NCI-H2029 treated with DMSO at 0.1 percent for 48 hours (cell line): ENCODE measurements at regions not wholly inside any gene's neighbourhood (a gene's known extent, or its start where the extent isn't known, plus 50 kb on each side); places are given as distances from the start of the nearest gene placed in this dataset.

Source experiments
- DNase-seq: peaks from one replicate; lab custom pipeline; 2025; lab: John Stamatoyannopoulos, UW

DNA sequence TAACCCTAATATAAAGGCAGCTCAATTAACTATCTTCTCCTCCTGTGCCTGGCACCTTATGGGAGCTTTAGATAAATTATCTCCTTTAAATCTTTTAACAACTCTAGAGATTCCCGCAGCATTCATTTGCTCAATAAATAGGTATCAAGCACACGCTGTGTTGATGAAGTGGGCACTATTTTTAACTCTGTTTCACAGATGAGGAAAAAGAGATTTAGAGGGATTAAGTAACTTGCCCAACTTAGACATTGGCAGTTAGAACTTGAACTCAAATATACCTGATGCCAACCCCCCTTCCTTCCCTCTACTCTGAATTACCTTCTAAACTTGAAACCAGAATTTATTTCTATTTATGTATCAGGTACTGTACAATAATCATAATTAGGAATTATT lies 112.4 kb downstream of the SH3TC2 start:
- DNase-seq = no peak

DNA sequence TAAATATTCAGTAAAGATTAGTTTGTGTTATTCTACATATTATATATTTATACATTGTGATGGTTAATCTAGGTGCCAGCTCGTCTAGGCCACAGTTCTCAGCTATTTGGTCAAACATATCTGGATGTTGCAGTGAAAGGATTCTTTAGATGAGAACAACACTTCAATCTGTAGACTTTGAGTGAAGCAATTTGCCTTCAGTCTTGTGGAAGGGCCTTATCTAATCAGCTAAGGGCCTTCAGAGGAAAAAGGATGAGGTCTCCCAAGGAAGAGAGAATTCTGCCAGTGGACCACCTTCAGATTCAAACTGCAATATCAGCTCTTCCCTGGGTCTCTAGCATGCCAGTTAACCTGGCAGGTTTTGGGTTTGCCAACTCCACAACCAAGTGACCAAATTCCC lies 112.0 kb downstream of the SH3TC2 start:
- no peak for DNase-seq

DNA sequence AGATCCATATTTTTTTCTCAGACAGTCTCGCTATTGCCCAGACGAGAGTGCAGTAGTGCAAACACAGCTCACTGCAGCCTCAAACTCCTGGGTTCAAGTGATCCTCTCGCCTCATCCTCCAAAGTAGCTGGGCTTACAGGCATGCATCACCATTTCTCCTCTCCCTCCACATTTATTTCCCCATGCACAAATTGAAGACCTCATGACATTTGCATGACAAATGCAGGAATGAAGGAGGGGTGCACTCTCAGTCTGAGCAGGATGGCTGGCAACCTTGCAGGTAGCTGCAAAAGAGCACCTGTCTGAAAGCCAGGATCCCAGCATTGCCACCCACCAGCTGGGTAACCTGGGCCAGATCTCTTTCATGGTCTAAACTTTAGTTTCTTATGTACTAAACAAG lies 111.2 kb downstream of the SH3TC2 start:
- no peak for DNase-seq

DNA sequence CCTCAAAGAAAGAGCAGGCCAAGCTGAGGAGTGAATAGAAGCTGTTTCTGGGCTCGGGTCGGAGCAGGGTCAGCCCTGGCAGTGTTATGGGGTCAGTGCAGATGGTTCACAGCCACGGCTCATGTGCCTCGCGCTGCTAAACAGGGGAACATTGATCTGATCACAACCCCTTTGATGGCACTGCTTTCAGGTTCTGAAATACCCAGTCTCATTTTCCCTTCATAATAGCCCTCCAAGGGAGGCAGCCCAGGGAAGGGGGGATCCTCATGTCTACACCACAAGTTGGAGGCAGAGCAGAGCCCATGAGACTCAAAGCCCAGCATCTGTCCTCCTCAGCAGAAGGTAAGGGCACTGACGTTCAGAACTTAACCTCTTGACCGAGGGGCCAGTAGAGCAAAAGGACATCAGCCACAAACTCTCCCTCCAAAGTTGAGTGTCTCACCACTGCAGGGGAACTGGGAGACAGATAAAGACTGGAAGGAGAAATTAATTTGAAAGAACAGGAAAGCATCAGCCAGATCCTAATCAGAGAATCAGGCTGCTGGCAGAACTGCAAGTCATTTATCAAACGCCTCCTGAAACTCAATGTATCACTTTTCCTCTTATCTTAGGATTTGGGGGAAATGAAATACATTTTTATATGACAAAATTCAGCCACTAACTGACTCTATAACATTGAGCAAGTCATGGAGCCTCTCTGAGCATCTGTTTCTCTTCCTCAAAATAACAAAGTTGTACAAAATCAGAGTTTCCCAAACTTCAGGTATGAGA lies 110.6 kb downstream of the SH3TC2 start:
- no peak for DNase-seq

DNA sequence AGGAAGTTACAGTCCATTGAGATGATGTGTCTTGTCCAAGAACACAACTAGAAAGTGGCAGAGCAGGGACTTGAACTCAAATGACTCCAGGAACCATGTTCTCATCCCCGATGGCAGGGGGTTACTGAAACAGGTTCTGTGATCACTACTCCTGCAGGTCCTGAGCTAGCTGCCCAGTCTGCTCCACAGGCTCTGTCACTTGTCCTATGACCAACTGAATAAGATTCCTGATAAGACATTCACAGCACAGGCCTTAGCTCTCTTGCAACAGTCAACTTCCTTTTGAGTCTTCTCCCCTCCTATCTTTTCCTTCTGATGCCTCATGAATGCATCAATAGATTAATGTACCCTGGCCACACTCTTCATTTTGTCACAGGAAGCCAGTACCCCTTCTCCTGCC lies 109.2 kb downstream of the SH3TC2 start:
- DNase-seq = no peak
